ENCODE measurements at regions not wholly inside any gene's neighbourhood (a gene's known extent, or its start where the extent isn't known, plus 50 kb on each side); places are given as distances from the start of the nearest gene placed in this dataset.

- no peaks in the 10 kb centered on the region for H3K4me1 ChIP-seq (ENCODE audit: control insufficient read depth in 1 of 2, insufficient read depth in 2 of 2, low read length in 2 of 2)
- BruUV-seq (replicated peaks) = no TSS peak
- ATAC-seq = no peak
- POLR2A ChIA-PET = no interaction called here
- RAD21 ChIA-PET (ENCODE audit: low non-redundant PET in 1 of 2, low total read pairs in 2 of 2, uncharacterized antibody in 2 of 2, unreplicated experiment in 2 of 2) = no interaction called here
- intact Hi-C loops (cut with micrococcal nuclease) = no loop called here
- no peak overlapping the region for H3K4me2 ChIP-seq (ENCODE audit: low read length)
- no peak overlapping the region for H2AFZ ChIP-seq (ENCODE audit: low read depth, low read length, poor library complexity, severe bottlenecking)
- H3K9me3 ChIP-seq (ENCODE audit: control insufficient read depth in 1 of 2, insufficient read depth in 1 of 2, low read depth in 1 of 2, low read length in 2 of 2) = peaks cover 5 to 29% of the 10 kb centered on the region in 2 experiments; a peak in 2 of 4 replicates
- CTCF ChIA-PET = no interaction called here
- no peaks in the 10 kb centered on the region for H3K36me3 ChIP-seq (ENCODE audit: control insufficient read depth in 1 of 2, insufficient read depth in 2 of 2, low read length in 2 of 2)
- no peak overlapping the region for H3K27ac ChIP-seq (ENCODE audit: low read depth, low read length)
- no peaks in the 10 kb centered on the region for H3K79me2 ChIP-seq (ENCODE audit: insufficient read depth, low read length)
- no peak overlapping the region for H3K4me3 ChIP-seq (replicated peaks in 1 of 2; ENCODE audit: low read depth in 1 of 2, low read length in 2 of 2)
- H3K27me3 ChIP-seq (ENCODE audit: insufficient read depth, low read length) = no peaks in the 10 kb centered on the region
- no peaks in the 10 kb centered on the region for H3K9me2 ChIP-seq (ENCODE audit: insufficient read depth)
- no peaks in the 10 kb centered on the region for H4K20me1 ChIP-seq (ENCODE audit: insufficient read depth)
- no peak for TF ChIP-seq ATF3 (IDR thresholded peaks at IDR 0.05)
- no peak overlapping the region for H3K9ac ChIP-seq (ENCODE audit: low read length)
- no peak for DNase-seq (ENCODE audit: low read depth, low spot score)
Observed at GRCh38 chr2:76427452-76427851, 716.7 kb upstream of the GCFC2 start.

- CTCF ChIA-PET = no interaction called here
- BruUV-seq (replicated peaks) = no TSS peak
- Histone ChIP-seq H4K20me1 (ENCODE audit: insufficient read depth) (no peaks in the 10 kb centered on the region), H3K9me3 (ENCODE audit: control insufficient read depth in 1 of 2, insufficient read depth in 1 of 2, low read depth in 1 of 2, low read length in 2 of 2) (peaks cover 3 to 21% of the 10 kb centered on the region in 2 experiments; a peak in 2 of 4 replicates), H3K79me2 (ENCODE audit: insufficient read depth, low read length) (no peaks in the 10 kb centered on the region), H2AFZ (ENCODE audit: low read depth, low read length, poor library complexity, severe bottlenecking) (no peak overlapping the region), H3K9me2 (ENCODE audit: insufficient read depth) (no peaks in the 10 kb centered on the region), H3K27ac (ENCODE audit: low read depth, low read length) (no peak overlapping the region), H3K4me3 (replicated peaks in 1 of 2; ENCODE audit: low read depth in 1 of 2, low read length in 2 of 2) (no peak overlapping the region), H3K27me3 (ENCODE audit: insufficient read depth, low read length) (no peaks in the 10 kb centered on the region), H3K4me1 (ENCODE audit: control insufficient read depth in 1 of 2, insufficient read depth in 2 of 2, low read length in 2 of 2) (no peaks in the 10 kb centered on the region), H3K4me2 (ENCODE audit: low read length) (no peak overlapping the region), H3K36me3 (ENCODE audit: control insufficient read depth in 1 of 2, insufficient read depth in 2 of 2, low read length in 2 of 2) (no peaks in the 10 kb centered on the region), H3K9ac (ENCODE audit: low read length) (no peak overlapping the region)
- POLR2A ChIA-PET = no interaction called here
- ATAC-seq (no peak), DNase-seq (ENCODE audit: low read depth, low spot score) (no peak)
- intact Hi-C loops (cut with micrococcal nuclease) = no loop called here
- no peak for TF ChIP-seq SIN3A (IDR thresholded peaks at IDR 0.05; ENCODE audit: low read depth)
- no peak for TF ChIP-seq EZH2 (IDR thresholded peaks at IDR 0.05)
- no peak for TF ChIP-seq ELF1 (IDR thresholded peaks at IDR 0.05; ENCODE audit: borderline replicate concordance, low read depth)
- no peak for TF ChIP-seq POLR2A (IDR thresholded peaks at IDR 0.05; ENCODE audit: borderline replicate concordance, extremely low read depth, insufficient read depth, insufficient read length)
- RAD21 ChIA-PET (ENCODE audit: low non-redundant PET in 1 of 2, low total read pairs in 2 of 2, uncharacterized antibody in 2 of 2, unreplicated experiment in 2 of 2) = no interaction called here
Observed at GRCh38 chr2:76415821-76416220, 705.1 kb upstream of the GCFC2 start.
